ENCODE measurements at regions not wholly inside any gene's neighbourhood (a gene's known extent, or its start where the extent isn't known, plus 50 kb on each side); places are given as distances from the start of the nearest gene placed in this dataset.

DNA sequence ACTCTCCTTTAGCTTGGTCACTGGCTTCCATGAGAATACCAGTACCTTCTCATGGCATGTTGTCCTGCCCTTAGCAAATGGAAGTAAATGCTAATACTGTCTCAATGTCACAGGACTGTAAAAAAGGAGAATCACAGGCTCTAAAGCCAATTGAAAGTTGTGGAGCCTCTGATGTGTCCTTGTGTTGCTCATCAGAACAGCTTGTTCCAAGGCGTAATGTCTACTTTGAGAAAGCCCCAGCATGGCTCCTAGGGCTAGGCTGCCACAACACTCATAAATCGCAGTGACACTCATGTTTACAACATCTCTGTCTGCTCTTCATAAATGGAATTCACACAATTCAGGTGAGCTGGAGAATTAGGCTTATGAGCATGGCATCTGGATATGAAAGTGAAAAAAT lies 94.9 kb downstream of the ACTL7B start:
- no peak for TF ChIP-seq ZNF792 (CRISPR knock-in tag; IDR thresholded peaks at IDR 0.05)
- TF ChIP-seq ZNF256 (CRISPR knock-in tag; conservative IDR thresholded peaks at IDR 0.05), result no peak
- TF ChIP-seq MEIS2 (CRISPR knock-in tag; IDR thresholded peaks at IDR 0.05), result no peak
- TF ChIP-seq, protein P1, sequence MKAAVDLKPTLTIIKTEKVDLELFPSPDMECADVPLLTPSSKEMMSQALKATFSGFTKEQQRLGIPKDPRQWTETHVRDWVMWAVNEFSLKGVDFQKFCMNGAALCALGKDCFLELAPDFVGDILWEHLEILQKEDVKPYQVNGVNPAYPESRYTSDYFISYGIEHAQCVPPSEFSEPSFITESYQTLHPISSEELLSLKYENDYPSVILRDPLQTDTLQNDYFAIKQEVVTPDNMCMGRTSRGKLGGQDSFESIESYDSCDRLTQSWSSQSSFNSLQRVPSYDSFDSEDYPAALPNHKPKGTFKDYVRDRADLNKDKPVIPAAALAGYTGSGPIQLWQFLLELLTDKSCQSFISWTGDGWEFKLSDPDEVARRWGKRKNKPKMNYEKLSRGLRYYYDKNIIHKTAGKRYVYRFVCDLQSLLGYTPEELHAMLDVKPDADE (CRISPR knock-in tag; IDR thresholded peaks at IDR 0.05), result no peak
- TF ChIP-seq ZNF274 (CRISPR knock-in tag; IDR thresholded peaks at IDR 0.05), result no peak
- TF ChIP-seq FOXK1 (CRISPR knock-in tag; IDR thresholded peaks at IDR 0.05; ENCODE audit: borderline replicate concordance, low read depth), result no peak
- no peak for TF ChIP-seq RFX1 (IDR thresholded peaks at IDR 0.05)
- no peak for TF ChIP-seq ELF4 (CRISPR knock-in tag; IDR thresholded peaks at IDR 0.05; ENCODE audit: borderline replicate concordance)
- TF ChIP-seq MATR3 (CRISPR knock-in tag; IDR thresholded peaks at IDR 0.05), result no peak
- no peak for TF ChIP-seq SMARCC2 (IDR thresholded peaks at IDR 0.05)
- no peak for TF ChIP-seq ZNF75D (CRISPR knock-in tag; IDR thresholded peaks at IDR 0.05; ENCODE audit: borderline replicate concordance)

Measured in HepG2 (cell line).